ENCODE measurements at regions not wholly inside any gene's neighbourhood (a gene's known extent, or its start where the extent isn't known, plus 50 kb on each side); places are given as distances from the start of the nearest gene placed in this dataset.

GRCh38 chr13:53520132-53520531 lies 491.5 kb downstream of the OLFM4 start:
- H3K4ac ChIP-seq (replicated peaks; ENCODE audit: insufficient read length, low read depth, low read length): no peak overlapping the region
- H3K36me3 ChIP-seq (ENCODE audit: control insufficient read depth in 2 of 4, insufficient read depth in 4 of 4, low read length in 3 of 4): no peaks in the 10 kb centered on the region
- no peak overlapping the region for H3K4me3 ChIP-seq (ENCODE audit: extremely low read depth in 1 of 4, insufficient read depth in 2 of 4, low read depth in 3 of 4, low read length in 4 of 4)
- H3K56ac ChIP-seq (replicated peaks; ENCODE audit: insufficient read length, low read depth, low read length): no peak overlapping the region
- H3K4me1 ChIP-seq (replicated peaks in 1 of 4; ENCODE audit: control insufficient read depth in 3 of 4, insufficient read depth in 4 of 4, low read length in 3 of 4): peaks cover 0 to 6% (median 4%) of the 10 kb centered on the region in 4 experiments; a peak in 5 of 7 replicates
- no peaks in the 10 kb centered on the region for H3K27me3 ChIP-seq (replicated peaks in 1 of 4; ENCODE audit: control insufficient read depth in 3 of 4, extremely low read depth in 1 of 4, insufficient read depth in 3 of 4, low read length in 3 of 4)
- H4K20me1 ChIP-seq (replicated peaks in 1 of 2; ENCODE audit: control insufficient read depth in 1 of 2, insufficient read depth in 2 of 2, low read length in 2 of 2): no peaks in the 10 kb centered on the region
- ChIA-PET CTCF (ENCODE audit: partially characterized antibody) (no interaction called here), POLR2A (ENCODE audit: partially characterized antibody) (no interaction called here)
- no peak overlapping the region for H3K14ac ChIP-seq (ENCODE audit: insufficient read length)
- H3K9me3 ChIP-seq (ENCODE audit: insufficient read depth in 2 of 2, low read depth in 1 of 2, low read length in 1 of 2): no peaks in the 10 kb centered on the region
- no peaks in the 10 kb centered on the region; the same call in 1 of the 2 replicates for H3K79me1 ChIP-seq (ENCODE audit: low read depth, low read length)
- no peak overlapping the region for H4K8ac ChIP-seq (ENCODE audit: extremely low read depth, insufficient read depth, low read length)
- no peaks in the 10 kb centered on the region for H3K23me2 ChIP-seq (ENCODE audit: low read depth, low read length)
- H2BK12ac ChIP-seq (ENCODE audit: low read depth, low read length): no peak overlapping the region
- no peak overlapping the region for H2AK5ac ChIP-seq (ENCODE audit: low read depth, low read length)
- H3K79me2 ChIP-seq (ENCODE audit: control insufficient read depth in 1 of 2, insufficient read depth in 2 of 2, low read length in 2 of 2): no peaks in the 10 kb centered on the region
- TF ChIP-seq BACH1 (IDR thresholded peaks at IDR 0.05; ENCODE audit: low read length): no peak
- TF ChIP-seq USF2 (IDR thresholded peaks at IDR 0.05; ENCODE audit: low read length): no peak
- no peak for TF ChIP-seq POU5F1 (IDR thresholded peaks at IDR 0.05; ENCODE audit: low read depth, low read length)
- TF ChIP-seq RBBP5 (IDR thresholded peaks at IDR 0.05; ENCODE audit: borderline replicate concordance, low read depth, low read length): no peak
- no peak for TF ChIP-seq NRF1 (IDR thresholded peaks at IDR 0.05; ENCODE audit: low read depth, low read length)
- no peak for TF ChIP-seq GABPA (IDR thresholded peaks at IDR 0.05; ENCODE audit: borderline replicate concordance, insufficient read depth, low read length)
- TF ChIP-seq E2F6 (IDR thresholded peaks at IDR 0.05): no peak
- no peak for TF ChIP-seq JUN (IDR thresholded peaks at IDR 0.05; ENCODE audit: low read depth, low read length)
- TF ChIP-seq RAD21 (IDR thresholded peaks at IDR 0.05 in 1 of 2, conservative IDR thresholded peaks at IDR 0.05 in 1 of 2; ENCODE audit: low read depth in 2 of 2, low read length in 2 of 2): no peak
- FAIRE-seq (peak; percentile 13), DNase-seq (ENCODE audit: low read depth in 1 of 2, low spot score in 2 of 2) (no peak)
- no peak overlapping the region for H2BK20ac ChIP-seq (ENCODE audit: low read length)
- no peak overlapping the region for H4K5ac ChIP-seq (ENCODE audit: insufficient read length, low read depth, low read length)
- H3K23ac ChIP-seq (ENCODE audit: insufficient read length): no peak overlapping the region
- no peak overlapping the region for H3K4me2 ChIP-seq (ENCODE audit: insufficient read depth in 1 of 2, low read depth in 2 of 2, low read length in 2 of 2)
- H2BK15ac ChIP-seq (ENCODE audit: low read length): no peak overlapping the region
- no peak overlapping the region for H3K18ac ChIP-seq (ENCODE audit: extremely low read depth, low read length)
- no peak overlapping the region for H2BK5ac ChIP-seq (ENCODE audit: low read depth, low read length)
- no peak overlapping the region for H2BK120ac ChIP-seq (replicated peaks; ENCODE audit: low read depth, low read length)
- no peak overlapping the region for H4K91ac ChIP-seq (replicated peaks; ENCODE audit: insufficient read length, low read length)
- H3K9ac ChIP-seq (replicated peaks in 1 of 4; ENCODE audit: extremely low read depth in 1 of 4, low read depth in 3 of 4, low read length in 3 of 4): no peak overlapping the region
- no peak overlapping the region for H2AFZ ChIP-seq (ENCODE audit: low read length)
- no peak overlapping the region for H3K27ac ChIP-seq (ENCODE audit: low read depth, low read length)
